ENCODE measurements at regions not wholly inside any gene's neighbourhood (a gene's known extent, or its start where the extent isn't known, plus 50 kb on each side); places are given as distances from the start of the nearest gene placed in this dataset.

DNA sequence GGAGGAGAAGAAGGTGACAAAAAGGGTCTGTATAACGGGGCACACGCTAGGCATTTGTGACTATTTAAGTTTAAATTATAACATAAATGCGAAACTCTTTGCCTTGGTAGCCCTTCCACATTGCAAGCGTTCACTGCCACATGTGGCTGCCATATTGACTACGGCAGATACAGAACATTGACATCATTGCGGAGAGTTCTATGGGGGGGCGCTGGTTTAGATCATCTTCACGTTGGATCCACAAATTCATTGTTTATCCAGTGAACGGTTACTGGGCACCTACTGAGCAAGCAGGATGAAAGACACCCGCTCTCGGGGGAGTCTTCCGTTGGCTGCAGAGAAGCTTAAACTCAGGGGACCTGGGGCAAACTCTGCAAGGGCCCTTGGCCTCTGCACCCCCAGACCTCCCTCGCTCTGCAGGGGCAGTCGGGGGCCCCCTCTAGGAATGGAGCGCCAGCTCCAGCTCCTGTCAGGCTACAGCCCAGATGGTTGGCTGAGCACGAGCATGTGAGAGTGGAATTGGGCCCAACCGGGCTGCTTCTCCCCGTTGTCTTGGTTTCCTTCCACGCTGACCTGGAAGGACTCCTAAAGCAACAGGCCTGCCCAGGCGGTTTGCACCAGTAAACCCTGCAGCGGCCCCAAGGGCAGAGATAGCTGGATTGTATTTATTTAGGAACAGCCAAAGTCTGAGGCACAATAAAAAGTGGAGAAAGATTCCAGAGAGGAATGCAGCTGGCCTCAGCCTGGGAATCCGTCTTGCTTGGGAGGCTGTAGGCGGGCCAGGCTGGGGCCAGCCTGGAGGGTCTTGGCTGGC, 172.2 kb downstream of the SEC14L1 start:
- TF ChIP-seq, protein P1, sequence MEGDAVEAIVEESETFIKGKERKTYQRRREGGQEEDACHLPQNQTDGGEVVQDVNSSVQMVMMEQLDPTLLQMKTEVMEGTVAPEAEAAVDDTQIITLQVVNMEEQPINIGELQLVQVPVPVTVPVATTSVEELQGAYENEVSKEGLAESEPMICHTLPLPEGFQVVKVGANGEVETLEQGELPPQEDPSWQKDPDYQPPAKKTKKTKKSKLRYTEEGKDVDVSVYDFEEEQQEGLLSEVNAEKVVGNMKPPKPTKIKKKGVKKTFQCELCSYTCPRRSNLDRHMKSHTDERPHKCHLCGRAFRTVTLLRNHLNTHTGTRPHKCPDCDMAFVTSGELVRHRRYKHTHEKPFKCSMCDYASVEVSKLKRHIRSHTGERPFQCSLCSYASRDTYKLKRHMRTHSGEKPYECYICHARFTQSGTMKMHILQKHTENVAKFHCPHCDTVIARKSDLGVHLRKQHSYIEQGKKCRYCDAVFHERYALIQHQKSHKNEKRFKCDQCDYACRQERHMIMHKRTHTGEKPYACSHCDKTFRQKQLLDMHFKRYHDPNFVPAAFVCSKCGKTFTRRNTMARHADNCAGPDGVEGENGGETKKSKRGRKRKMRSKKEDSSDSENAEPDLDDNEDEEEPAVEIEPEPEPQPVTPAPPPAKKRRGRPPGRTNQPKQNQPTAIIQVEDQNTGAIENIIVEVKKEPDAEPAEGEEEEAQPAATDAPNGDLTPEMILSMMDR (IDR thresholded peaks at IDR 0.05), result no peak
- TF ChIP-seq POLR2AphosphoS5 (IDR thresholded peaks at IDR 0.05) (peak in 2 of 3 donors; percentile 7 to 30), POLR2A (IDR thresholded peaks at IDR 0.05) (no peak)

Measured in stomach (tissue), 4 donors.